ENCODE measurements at regions not wholly inside any gene's neighbourhood (a gene's known extent, or its start where the extent isn't known, plus 50 kb on each side); places are given as distances from the start of the nearest gene placed in this dataset.
"Not testable (repeated sequence)": the region's sequence is repeated elsewhere in the genome, so short reads cannot be mapped to it uniquely, and the experiment has no call there.

DNA sequence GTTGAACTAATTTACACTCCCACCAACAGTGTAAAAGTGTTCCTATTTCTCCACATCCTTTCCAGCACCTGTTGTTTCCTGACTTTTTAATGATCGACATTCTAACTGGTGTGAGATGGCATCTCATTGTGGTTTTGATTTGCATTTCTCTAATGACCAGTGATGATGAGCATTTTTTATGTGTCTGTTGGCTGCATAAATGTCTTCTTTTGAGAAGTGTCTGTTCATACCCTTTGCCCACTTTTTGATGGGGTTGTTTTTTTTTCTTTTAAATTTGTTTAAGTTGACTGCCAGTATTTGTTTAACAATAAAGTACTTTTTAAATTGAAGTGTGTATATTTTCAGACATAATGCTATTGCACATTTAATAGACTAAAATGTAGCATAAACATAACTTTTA, 95.0 kb upstream of the ZC3H11B start:
- not testable (repeated sequence) for TF ChIP-seq CTCF (conservative IDR thresholded peaks at IDR 0.05; ENCODE audit: low read depth, low read length); SMC3 (IDR thresholded peaks at IDR 0.05; ENCODE audit: low read depth, low read length); POLR2A (IDR thresholded peaks at IDR 0.05; ENCODE audit: low read depth, low read length); USF2 (IDR thresholded peaks at IDR 0.05; ENCODE audit: low read depth, low read length)
